H1 (cell line): ENCODE measurements at regions not wholly inside any gene's neighbourhood (a gene's known extent, or its start where the extent isn't known, plus 50 kb on each side); places are given as distances from the start of the nearest gene placed in this dataset.

Experiments used
- CTCF ChIA-PET: fragments of 300-600 bp; sonication (Branson Sonifier 250); formaldehyde crosslinking; loops from one replicate; lab custom pipeline; 2021; ENCODE audit not compliant: partially characterized antibody; lab: Charles Lee
- POLR2A ChIA-PET: fragments of 300-600 bp; sonication (Branson Sonifier 250); formaldehyde crosslinking; loops from one replicate; lab custom pipeline; 2021; ENCODE audit warnings: inconsistent platforms; ENCODE audit not compliant: partially characterized antibody; lab: Charles Lee
- DNase-seq, 2 experiments: peaks; one replicate each; pipeline versions ENCODE4 v3.0.0 to v3.0.0-alpha.2; 2010 to 2022; ENCODE audit warnings: low spot score in 2 of 2, low read depth in 1 of 2, mixed read lengths in 1 of 2
- FAIRE-seq: peaks from 2 replicates; lab custom pipeline; 2011; peaks lifted over from hg19 to GRCh38; lab: Jason Lieb, UNC
- H2AFZ ChIP-seq: 2 replicates; pipeline ENCODE4 v1.8.1; 2012; ENCODE audit warnings: low read length, inconsistent platforms
- H2AK5ac ChIP-seq: 2 replicates; pipeline ENCODE4 v1.6.1; 2013; ENCODE audit warnings: low read depth, low read length
- H2BK120ac ChIP-seq: replicated peaks from 2 replicates; pipeline ENCODE3; 2013; ENCODE audit warnings: low read depth, low read length, inconsistent platforms
- H2BK12ac ChIP-seq: 2 replicates; pipeline ENCODE4 v1.6.1; 2013; ENCODE audit warnings: low read depth, low read length
- H2BK15ac ChIP-seq: 2 replicates; pipeline ENCODE4 v1.6.1; 2013; ENCODE audit warnings: low read length
- H2BK20ac ChIP-seq: 2 replicates; pipeline ENCODE4 v1.6.1; 2013; ENCODE audit warnings: low read length
- H2BK5ac ChIP-seq: 2 replicates; pipeline ENCODE4 v1.6.1; 2013; ENCODE audit warnings: low read depth, low read length
- H3K14ac ChIP-seq: 2 replicates; pipeline ENCODE4 v1.6.1; 2013; ENCODE audit warnings: inconsistent platforms; ENCODE audit not compliant: insufficient read length
- H3K18ac ChIP-seq: 2 replicates; pipeline ENCODE4 v1.6.1; 2013; ENCODE audit warnings: low read length; ENCODE audit errors: extremely low read depth
- H3K23ac ChIP-seq: 2 replicates; pipeline ENCODE4 v1.6.1; 2013; ENCODE audit warnings: inconsistent platforms; ENCODE audit not compliant: insufficient read length
- H3K23me2 ChIP-seq: 2 replicates; pipeline ENCODE4 v1.6.1; 2013; ENCODE audit warnings: low read depth, low read length
- H3K27ac ChIP-seq: 2 replicates; pipeline ENCODE4 v1.6.1; 2011; ENCODE audit warnings: low read depth, low read length, inconsistent platforms
- H3K27me3 ChIP-seq, 4 experiments: replicated peaks in 1 of 4; 1 replicate in 1 of 4; 2 replicates in 3 of 4; pipeline versions ENCODE4 v1.6.1 to v1.8.1; 2011 to 2013; ENCODE audit warnings: low read length in 3 of 4, mild to moderate bottlenecking in 3 of 4, inconsistent platforms in 2 of 4, mixed read lengths in 2 of 4, moderate library complexity in 1 of 4; ENCODE audit not compliant: control insufficient read depth in 3 of 4, insufficient read depth in 3 of 4; ENCODE audit errors: extremely low read depth in 1 of 4
- H3K36me3 ChIP-seq, 4 experiments: 2 replicates each; pipeline versions ENCODE4 v1.6.1 to v1.8.1; 2011 to 2013; ENCODE audit warnings: mild to moderate bottlenecking in 4 of 4, low read length in 3 of 4, moderate library complexity in 2 of 4, control low read depth in 1 of 4, inconsistent platforms in 1 of 4; ENCODE audit not compliant: insufficient read depth in 4 of 4, control insufficient read depth in 2 of 4
- H3K4ac ChIP-seq: replicated peaks from 2 replicates; pipeline ENCODE3; 2013; ENCODE audit warnings: low read length, low read depth, mixed read lengths, inconsistent platforms; ENCODE audit not compliant: insufficient read length
- H3K4me1 ChIP-seq, 4 experiments: replicated peaks in 1 of 4; 1 replicate in 1 of 4; 2 replicates in 3 of 4; pipeline versions ENCODE4 v1.6.1 to v1.8.1; 2011 to 2013; ENCODE audit warnings: low read length in 3 of 4, inconsistent platforms in 2 of 4, mixed read lengths in 1 of 4; ENCODE audit not compliant: insufficient read depth in 4 of 4, control insufficient read depth in 3 of 4
- H3K4me2 ChIP-seq, 2 experiments: 2 replicates each; pipeline versions ENCODE4 v1.6.1 to v1.8.1; 2011 to 2013; ENCODE audit warnings: low read depth in 2 of 2, low read length in 2 of 2, control low read depth in 1 of 2, inconsistent platforms in 1 of 2, mild to moderate bottlenecking in 1 of 2; ENCODE audit not compliant: insufficient read depth in 1 of 2
- H3K4me3 ChIP-seq, 4 experiments: fragments of 200-600, 300-600 bp in 1 of 4; sonication (generic), shearing (Covaris generic), sonication (Bioruptor Twin) in 1 of 4; 2 replicates each; pipeline versions ENCODE4 v1.5.1 to v1.8.1; 2011 to 2016; ENCODE audit warnings: low read length in 4 of 4, low read depth in 3 of 4, control low read depth in 2 of 4, inconsistent platforms in 2 of 4, mild to moderate bottlenecking in 2 of 4, mixed read lengths in 1 of 4, moderate library complexity in 1 of 4; ENCODE audit not compliant: insufficient read depth in 2 of 4; ENCODE audit errors: extremely low read depth in 1 of 4
- H3K56ac ChIP-seq: replicated peaks from 2 replicates; pipeline ENCODE3; 2013; ENCODE audit warnings: low read depth, mild to moderate bottlenecking, mixed read lengths, low read length, inconsistent platforms; ENCODE audit not compliant: insufficient read length
- H3K79me1 ChIP-seq: 2 replicates; pipeline ENCODE4 v1.6.1; 2013; ENCODE audit warnings: low read depth, low read length, control low read depth
- H3K79me2 ChIP-seq, 2 experiments: 2 replicates each; pipeline versions ENCODE4 v1.6.1 to v1.8.1; 2012 to 2013; ENCODE audit warnings: low read length in 2 of 2, mild to moderate bottlenecking in 2 of 2, inconsistent platforms in 1 of 2; ENCODE audit not compliant: insufficient read depth in 2 of 2, control insufficient read depth in 1 of 2
- H3K9ac ChIP-seq, 4 experiments: replicated peaks in 1 of 4; 1 replicate in 1 of 4; 2 replicates in 3 of 4; pipeline versions ENCODE4 v1.6.1 to v1.8.1; 2011 to 2013; ENCODE audit warnings: low read depth in 3 of 4, low read length in 3 of 4, control low read depth in 2 of 4, mild to moderate bottlenecking in 2 of 4, moderate library complexity in 2 of 4, inconsistent platforms in 1 of 4; ENCODE audit errors: extremely low read depth in 1 of 4
- H3K9me3 ChIP-seq, 2 experiments: 2 replicates each; pipeline versions ENCODE4 v1.6.1 to v1.8.1; 2012 to 2013; ENCODE audit warnings: mild to moderate bottlenecking in 2 of 2, moderate library complexity in 2 of 2, control low read depth in 1 of 2, inconsistent platforms in 1 of 2, low read depth in 1 of 2, low read length in 1 of 2, mixed read lengths in 1 of 2; ENCODE audit not compliant: insufficient read depth in 2 of 2
- H4K20me1 ChIP-seq, 2 experiments: replicated peaks in 1 of 2; 2 replicates each; pipeline versions ENCODE3 to v1.8.1; 2011 to 2013; ENCODE audit warnings: inconsistent platforms in 2 of 2, low read length in 2 of 2, mild to moderate bottlenecking in 1 of 2; ENCODE audit not compliant: insufficient read depth in 2 of 2, control insufficient read depth in 1 of 2
- H4K5ac ChIP-seq: 2 replicates; pipeline ENCODE4 v1.6.1; 2013; ENCODE audit warnings: low read length, low read depth, mixed read lengths, inconsistent platforms; ENCODE audit not compliant: insufficient read length
- H4K8ac ChIP-seq: 2 replicates; pipeline ENCODE4 v1.8.0; 2013; ENCODE audit warnings: mild to moderate bottlenecking, moderate library complexity, low read length, inconsistent platforms; ENCODE audit not compliant: insufficient read depth; ENCODE audit errors: extremely low read depth
- H4K91ac ChIP-seq: replicated peaks from 2 replicates; pipeline ENCODE3; 2013; ENCODE audit warnings: low read length, mixed read lengths, inconsistent platforms; ENCODE audit not compliant: insufficient read length
- BRCA1 ChIP-seq: IDR thresholded peaks from 2 replicates; pipeline ENCODE4 v1.6.1; 2012; ENCODE audit warnings: low read depth, low read length, improper control_type of control experiment
- CBX8 ChIP-seq: fragments of 300-800, 300-1000 bp; sonication (generic); IDR thresholded peaks from 2 replicates; pipeline ENCODE4 v1.7.1; 2016; ENCODE audit warnings: low read depth, low read length, borderline replicate concordance
- FOSL1 ChIP-seq: IDR thresholded peaks from 2 replicates; pipeline ENCODE4 v1.6.1; 2011; ENCODE audit warnings: mild to moderate bottlenecking, low read depth, low read length, moderate library complexity; ENCODE audit not compliant: insufficient read depth
- KDM1A ChIP-seq: fragments of 200-600, 300-600 bp; sonication (generic); IDR thresholded peaks from 2 replicates; pipeline ENCODE4 v1.7.1; 2016; ENCODE audit warnings: mild to moderate bottlenecking, low read length, borderline replicate concordance
- KDM4A ChIP-seq: IDR thresholded peaks from one replicate; pipeline ENCODE4 v1.7.1; 2012; ENCODE audit warnings: low read depth, mild to moderate bottlenecking, moderate library complexity, low read length, inconsistent platforms; ENCODE audit not compliant: severe bottlenecking
- POU5F1 ChIP-seq: IDR thresholded peaks from 2 replicates; pipeline ENCODE4 v1.6.1; 2011; ENCODE audit warnings: low read depth, mild to moderate bottlenecking, low read length, moderate library complexity
- RNF2 ChIP-seq: fragments of 200-900, 300-1000 bp; sonication (generic); IDR thresholded peaks from 2 replicates; pipeline ENCODE4 v1.7.1; 2016; ENCODE audit warnings: borderline replicate concordance, low read depth, mild to moderate bottlenecking, antibody characterized with exemption, low read length; ENCODE audit not compliant: poor library complexity, severe bottlenecking; ENCODE audit errors: missing control alignments
- SP1 ChIP-seq: IDR thresholded peaks from 2 replicates; pipeline ENCODE4 v1.6.1; 2011; ENCODE audit warnings: low read depth, low read length
- WGBS, 2 experiments: shearing (Covaris generic) in 1 of 2; methylation state at CpG; one replicate each; pipeline versions ENCODE4 v1.1.6 to v1.1.7; 2013 to 2015; ENCODE audit warnings: low lambda C conversion rate in 2 of 2, mixed read lengths in 2 of 2, inconsistent platforms in 1 of 2, low coverage in 1 of 2, missing lambda C conversion rate in 1 of 2; ENCODE audit not compliant: insufficient replicate concordance in 2 of 2, insufficient coverage in 1 of 2, insufficient read length in 1 of 2; ENCODE audit errors: extremely low coverage in 1 of 2, missing lambda C conversion rate in 1 of 2; 5-methylcytosine and 5-hydroxymethylcytosine counted together

DNA sequence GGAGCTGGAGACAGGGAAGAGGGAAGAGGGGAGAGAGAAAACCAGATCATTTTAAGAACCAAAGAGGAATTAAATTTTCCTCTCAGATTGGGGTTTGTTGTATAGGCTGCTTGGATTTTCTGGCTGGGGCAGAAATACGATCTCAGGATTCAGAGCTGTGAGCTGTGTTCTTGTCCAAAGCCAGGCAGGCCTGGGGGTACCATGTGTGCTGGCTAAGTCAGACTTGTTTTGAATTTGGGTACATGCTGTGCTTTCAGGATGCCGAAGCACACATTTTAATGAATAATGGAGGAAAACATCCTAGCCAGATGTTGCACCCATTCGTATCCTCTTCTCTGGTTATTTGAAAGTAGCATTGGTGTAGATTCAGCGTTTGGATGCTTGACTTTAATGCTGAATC, 170.3 kb upstream of the PODXL start:
- no peak overlapping the region for H2BK20ac ChIP-seq
- no peaks in the 10 kb centered on the region for H4K20me1 ChIP-seq
- H2AFZ ChIP-seq = no peak overlapping the region
- TF ChIP-seq KDM1A (no peak), RNF2 (no peak), SP1 (no peak), POU5F1 (no peak), KDM4A (no peak), FOSL1 (no peak), CBX8 (no peak), BRCA1 (no peak)
- no peak overlapping the region for H2BK15ac ChIP-seq
- no peak overlapping the region for H3K14ac ChIP-seq
- peaks cover 3 to 4% of the 10 kb centered on the region in 2 experiments; a peak in 1 of 4 replicates for H3K9me3 ChIP-seq
- H3K4me1 ChIP-seq = peaks cover 0 to 2% (median 0%) of the 10 kb centered on the region in 4 experiments; a peak in 1 of 7 replicates
- no peaks in the 10 kb centered on the region for H3K36me3 ChIP-seq
- ChIA-PET CTCF (interaction anchor here (1.0 to 6.1 kb wide), 3 partner anchors 15 to 37 kb away, joined by 3 to 22 read pairs (median 3); no protein-coding TSS in a partner anchor), POLR2A (no interaction called here)
- no peak overlapping the region for H4K91ac ChIP-seq
- H4K8ac ChIP-seq = no peak overlapping the region
- no peak overlapping the region for H3K27ac ChIP-seq
- H3K4ac ChIP-seq = no peak overlapping the region
- DNase-seq = no peak
- H2BK120ac ChIP-seq = no peak overlapping the region
- H2BK5ac ChIP-seq = no peak overlapping the region
- no peak overlapping the region for H3K4me3 ChIP-seq
- no peak overlapping the region for H3K23ac ChIP-seq
- no peak overlapping the region for H3K56ac ChIP-seq
- H3K23me2 ChIP-seq = no peaks in the 10 kb centered on the region
- H3K79me2 ChIP-seq = no peaks in the 10 kb centered on the region
- H4K5ac ChIP-seq = no peak overlapping the region
- no peak overlapping the region for H3K9ac ChIP-seq
- WGBS, 2 experiments = 90% methylated on average over 4 of the region's 4 CpGs; no CpG with 5 or more reads in 1 of the 2 experiments
- H3K27me3 ChIP-seq = no peaks in the 10 kb centered on the region
- H3K79me1 ChIP-seq = no peaks in the 10 kb centered on the region
- H2BK12ac ChIP-seq = no peak overlapping the region
- no peak overlapping the region for H3K18ac ChIP-seq
- FAIRE-seq = no peak
- no peak overlapping the region for H3K4me2 ChIP-seq
- no peak overlapping the region for H2AK5ac ChIP-seq
